SKM-1 (cell line): ENCODE measurements at regions not wholly inside any gene's neighbourhood (a gene's known extent, or its start where the extent isn't known, plus 50 kb on each side); places are given as distances from the start of the nearest gene placed in this dataset.
"Not testable (repeated sequence)": the region's sequence is repeated elsewhere in the genome, so short reads cannot be mapped to it uniquely, and the experiment has no call there.

Source experiments
- DNase-seq: peaks from one replicate; lab custom pipeline; 2025; ENCODE audit not compliant: unreplicated experiment; lab: John Stamatoyannopoulos, UW

DNA sequence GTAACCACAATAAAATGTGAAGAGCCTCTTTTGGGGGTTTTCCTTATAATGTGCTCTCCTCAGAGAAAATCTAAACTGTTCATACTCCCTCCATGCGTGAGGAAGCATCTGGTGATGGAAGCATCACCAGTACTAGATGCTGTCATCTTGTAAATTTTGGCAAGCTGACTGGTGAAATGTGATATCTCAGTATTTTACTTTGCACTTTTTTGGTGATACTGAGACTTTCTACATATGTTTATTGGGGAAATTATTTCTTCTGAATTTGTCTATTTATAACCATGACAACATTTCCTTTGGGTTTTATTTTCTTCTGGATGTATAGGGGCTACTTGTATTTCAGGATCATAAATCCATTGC is 95.9 kb upstream of the DLGAP1 start:
- no peak for DNase-seq

DNA sequence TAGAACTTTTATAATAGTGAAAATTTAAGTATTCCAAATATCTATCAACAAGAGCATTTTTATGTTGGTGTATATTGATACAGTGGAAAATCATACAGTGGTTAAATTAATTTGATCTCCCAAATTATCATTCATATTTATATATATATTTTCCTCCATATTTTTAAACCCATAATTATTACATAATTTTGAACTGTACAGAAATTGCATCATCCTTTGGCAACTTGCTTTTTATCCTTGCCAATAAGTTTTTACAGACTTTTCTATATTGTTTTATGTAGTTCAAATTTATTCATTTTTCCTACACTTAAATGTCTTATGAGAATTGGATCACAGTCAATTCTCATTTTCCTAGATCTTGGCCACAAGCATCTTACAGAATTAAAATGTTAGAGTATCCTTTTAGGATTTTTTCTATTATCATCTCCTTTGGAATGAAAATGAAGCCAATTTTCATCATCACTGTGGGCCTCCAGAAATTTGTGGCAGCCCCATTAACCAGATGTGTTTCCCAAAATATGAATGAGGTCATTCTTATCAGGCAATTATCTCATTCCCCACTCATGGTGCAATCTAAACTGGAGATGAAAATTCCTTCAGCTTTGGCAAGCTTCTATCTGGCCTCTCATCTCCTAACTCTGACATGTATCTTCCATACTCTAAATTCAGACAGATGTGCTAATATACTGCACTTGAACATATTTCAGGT is 94.2 kb upstream of the DLGAP1 start:
- DNase-seq = no peak

DNA sequence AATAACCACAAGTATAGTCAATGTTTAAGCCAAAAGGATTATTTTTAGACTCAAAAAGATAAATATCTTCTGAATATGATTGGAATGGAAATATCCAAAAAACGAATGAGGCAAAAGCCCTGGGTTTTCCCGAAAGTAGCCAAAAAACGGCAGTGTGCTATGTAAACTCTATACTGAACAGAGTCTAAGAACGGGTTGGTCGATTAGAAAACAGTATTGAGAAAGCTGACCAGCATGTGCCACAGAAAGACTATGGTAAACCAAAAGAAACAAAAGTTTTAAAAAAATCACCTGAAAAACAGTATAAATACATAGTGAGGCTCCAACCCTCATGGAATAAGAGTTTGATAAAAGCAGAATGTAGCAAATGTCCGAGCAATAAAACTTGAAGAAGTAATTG is 92.0 kb upstream of the DLGAP1 start:
- DNase-seq = no peak

DNA sequence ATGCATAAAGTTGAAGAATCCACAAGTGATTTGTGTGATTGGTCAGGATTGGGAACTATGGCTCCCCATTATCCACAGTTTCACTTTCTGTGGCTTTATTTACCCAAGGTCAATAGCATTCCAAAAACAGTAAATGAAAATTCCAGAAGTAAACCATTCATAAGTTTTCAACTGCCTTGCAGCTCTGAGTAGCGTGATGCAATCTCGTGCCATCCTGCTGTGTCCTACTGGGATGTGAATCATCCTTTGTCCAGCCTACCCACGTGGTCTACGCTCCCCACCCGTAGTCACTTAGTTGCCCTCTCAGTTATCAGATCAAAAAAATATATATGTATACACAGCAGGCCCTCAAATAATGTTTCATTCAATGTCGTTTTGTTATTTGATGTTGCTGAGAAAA is 89.0 kb upstream of the DLGAP1 start:
- DNase-seq = no peak

DNA sequence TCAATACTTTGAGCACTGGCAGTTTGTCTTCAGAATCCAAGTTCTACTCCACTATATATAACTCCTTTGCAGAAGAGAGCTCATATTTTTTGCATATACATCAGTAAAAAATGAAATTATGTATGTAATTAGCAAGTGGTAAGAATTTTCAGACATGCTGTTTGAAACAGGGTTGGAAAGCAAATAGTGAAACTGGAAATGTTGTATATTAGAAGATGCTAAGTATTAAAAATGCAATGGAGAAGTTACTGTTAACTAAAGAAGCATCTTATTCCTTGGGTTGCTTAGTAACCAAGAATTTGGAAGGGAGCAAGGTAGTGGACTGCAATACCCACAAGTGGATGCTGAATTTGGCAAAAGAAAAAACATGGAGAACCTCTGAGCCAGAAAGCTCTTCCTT is 88.6 kb upstream of the DLGAP1 start:
- no peak for DNase-seq

DNA sequence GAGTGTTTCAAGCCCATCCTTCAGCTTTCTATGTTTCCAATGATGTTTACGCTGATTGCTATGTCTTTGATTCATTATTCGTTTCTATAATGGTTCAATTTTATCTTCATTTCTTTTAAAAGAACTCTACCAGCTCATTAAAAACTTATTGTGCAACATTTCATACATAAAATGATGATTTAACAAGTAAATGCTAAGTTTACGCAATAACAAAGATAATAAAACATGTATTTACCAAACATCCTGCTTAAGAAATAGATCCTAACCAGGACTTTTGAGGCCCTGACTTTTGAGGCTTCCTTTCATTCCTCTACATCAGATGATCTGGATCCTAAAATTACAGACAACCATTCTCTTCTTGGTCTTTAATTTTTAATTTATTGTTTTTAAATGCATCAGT is 86.5 kb upstream of the DLGAP1 start:
- DNase-seq = no peak

DNA sequence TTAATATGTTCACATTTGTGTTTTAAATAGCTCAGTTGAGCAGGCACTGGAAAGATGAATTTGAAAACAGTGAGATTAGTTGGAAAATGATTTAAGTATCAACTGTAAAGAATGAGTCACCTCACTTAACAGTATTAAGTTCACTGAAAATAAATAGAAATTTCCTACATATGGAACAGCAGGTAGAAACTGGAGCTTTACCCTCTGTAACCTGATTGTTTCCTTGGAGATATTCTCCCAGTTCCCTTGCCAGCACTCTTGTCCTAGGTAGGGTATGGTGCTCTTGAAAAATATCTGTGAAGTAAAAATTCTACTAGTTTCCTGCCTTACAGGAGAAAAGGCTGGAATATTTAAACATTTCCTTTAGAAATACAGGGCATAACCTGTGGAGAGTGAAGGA is 81.3 kb upstream of the DLGAP1 start:
- no peak for DNase-seq

DNA sequence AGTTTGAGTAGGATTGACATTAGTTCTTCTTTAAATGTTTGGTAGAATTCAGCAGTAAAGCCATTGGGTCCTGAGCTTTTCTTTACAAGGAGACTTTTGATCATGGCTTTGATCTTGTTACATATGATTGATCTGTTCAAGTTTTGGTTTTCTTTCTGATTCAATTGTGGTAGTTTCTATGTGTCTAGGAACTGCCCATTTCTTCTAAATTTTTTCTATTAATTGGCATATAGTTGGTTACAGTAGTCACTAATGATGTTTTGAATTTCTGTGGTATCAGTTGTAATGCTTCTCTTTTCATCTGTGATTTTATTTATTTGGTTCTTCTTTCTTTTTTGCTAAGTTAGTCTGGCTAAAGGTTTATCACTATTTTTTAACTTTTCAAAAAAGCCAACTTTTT is 73.3 kb upstream of the DLGAP1 start:
- DNase-seq = no peak

DNA sequence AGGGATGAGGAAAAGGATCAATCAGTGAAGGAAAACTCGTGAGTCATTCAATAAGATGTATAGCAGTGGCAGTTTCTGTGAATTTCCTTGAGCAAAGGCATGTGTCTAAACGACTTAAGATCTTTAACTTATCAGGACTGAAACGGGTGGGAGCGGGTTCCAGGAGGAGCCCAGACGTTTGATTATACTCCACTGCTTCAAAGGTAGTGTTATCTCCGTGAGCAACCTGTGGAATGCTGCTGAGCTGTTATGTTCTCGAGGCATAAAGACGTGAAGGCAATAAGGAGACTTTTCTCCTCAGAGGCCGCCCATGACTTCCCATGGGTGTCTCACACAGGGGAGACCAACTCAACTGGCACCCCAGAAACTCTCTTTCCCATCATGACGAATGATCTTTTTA is 72.7 kb upstream of the DLGAP1 start:
- not testable (repeated sequence) for DNase-seq

DNA sequence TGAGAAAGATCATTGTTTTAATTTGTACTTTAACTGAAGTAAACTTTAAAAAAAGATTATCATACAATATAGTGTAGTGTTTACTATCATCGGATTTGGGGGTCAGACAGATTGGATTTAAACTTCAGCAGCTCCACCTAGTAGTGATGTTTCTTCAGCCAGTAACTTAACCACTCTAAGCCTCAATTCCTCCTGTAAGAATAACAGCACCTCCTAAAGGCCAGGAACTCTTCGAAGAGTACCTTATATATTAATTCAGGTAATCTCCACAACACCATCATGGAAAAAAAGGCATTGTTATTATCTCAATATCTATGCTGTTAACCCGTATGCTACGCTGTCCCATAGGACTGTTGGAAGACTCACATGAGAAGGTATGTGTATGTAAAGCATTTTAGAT is 69.0 kb upstream of the DLGAP1 start:
- DNase-seq = no peak

DNA sequence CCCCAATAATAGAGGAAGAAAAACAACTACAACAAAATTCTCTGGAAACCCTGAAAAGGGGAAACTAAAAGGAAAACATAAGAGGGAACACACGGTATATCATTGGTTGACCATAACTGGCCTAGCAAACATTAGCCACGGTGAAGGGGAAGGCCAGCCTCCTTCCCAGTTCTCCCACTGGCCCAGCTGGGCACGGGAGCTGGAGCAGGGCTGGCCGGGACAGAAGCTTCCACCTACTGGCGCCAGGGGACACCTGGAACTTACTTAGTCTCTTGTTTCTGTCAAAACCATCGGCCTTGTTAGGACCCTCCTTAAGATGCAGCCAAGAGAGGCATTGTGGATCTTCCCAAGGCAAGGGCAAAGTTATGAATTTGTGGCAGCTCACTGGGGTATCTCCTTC is 56.1 kb upstream of the DLGAP1 start:
- no peak for DNase-seq

DNA sequence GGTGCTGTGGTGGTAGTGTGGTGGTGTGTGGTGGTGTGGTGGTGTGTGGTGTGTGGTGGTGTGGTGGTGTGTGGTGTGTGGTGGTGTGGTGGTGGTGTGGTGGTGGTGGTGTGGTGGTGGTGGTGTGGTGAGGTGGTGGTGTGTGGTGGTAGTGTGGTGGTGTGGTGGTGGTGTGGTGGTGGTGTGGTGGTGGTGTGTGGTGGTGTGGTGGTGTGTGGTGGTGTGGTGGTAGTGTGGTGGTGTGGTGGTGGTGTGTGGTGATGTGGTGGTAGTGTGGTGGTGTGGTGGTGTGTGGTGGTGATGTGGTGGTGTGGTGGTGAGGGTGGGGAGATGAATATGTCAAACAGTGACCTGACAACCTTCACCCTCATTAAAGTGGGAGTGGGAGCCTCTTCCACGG is 55.6 kb upstream of the DLGAP1 start:
- no peak for DNase-seq

DNA sequence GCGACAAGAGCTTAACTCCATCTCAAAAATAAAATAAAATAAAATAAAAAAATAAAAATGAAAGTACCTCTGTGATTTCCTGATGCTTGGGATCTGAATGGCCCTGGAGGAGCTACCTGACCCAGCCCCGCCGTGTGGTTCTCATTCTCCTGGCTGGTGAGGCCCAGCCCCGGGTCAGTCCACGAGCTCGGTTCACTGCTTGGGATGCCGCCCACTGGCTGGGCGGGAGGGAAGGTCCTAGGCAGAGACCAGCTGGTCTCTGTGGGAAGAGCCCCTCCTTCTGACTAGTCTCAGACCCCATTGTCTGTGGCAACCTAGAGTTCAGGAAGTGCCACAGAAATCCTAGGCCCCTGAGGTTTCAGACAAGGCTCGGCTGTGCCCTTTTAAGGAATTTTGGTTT is 55.1 kb upstream of the DLGAP1 start:
- DNase-seq = no peak
